SHP77 (cell line): ENCODE measurements at regions not wholly inside any gene's neighbourhood (a gene's known extent, or its start where the extent isn't known, plus 50 kb on each side); places are given as distances from the start of the nearest gene placed in this dataset.
A peak's percentile ranks its signal among the peaks of the same experiment; 100 is the strongest.
"Not testable (repeated sequence)": the region's sequence is repeated elsewhere in the genome, so short reads cannot be mapped to it uniquely, and the experiment has no call there.

ENCODE experiments used
- DNase-seq, 2 experiments: peaks; one replicate each; lab custom pipeline; 2025; lab: John Stamatoyannopoulos, UW

- not testable (repeated sequence) for DNase-seq
Measured at GRCh38 chr6:119726912-119727311, 377.4 kb upstream of the MAN1A1 start.

GRCh38 chr6:119726086-119726485 is 376.5 kb upstream of the MAN1A1 start:
- no peak for DNase-seq

- DNase-seq, result peak in 1 of 2 experiments; percentile 2
Measured at GRCh38 chr6:119720160-119720559, 370.6 kb upstream of the MAN1A1 start.

- no peak for DNase-seq
Measured at GRCh38 chr6:119717942-119718341, 368.4 kb upstream of the MAN1A1 start.

DNA sequence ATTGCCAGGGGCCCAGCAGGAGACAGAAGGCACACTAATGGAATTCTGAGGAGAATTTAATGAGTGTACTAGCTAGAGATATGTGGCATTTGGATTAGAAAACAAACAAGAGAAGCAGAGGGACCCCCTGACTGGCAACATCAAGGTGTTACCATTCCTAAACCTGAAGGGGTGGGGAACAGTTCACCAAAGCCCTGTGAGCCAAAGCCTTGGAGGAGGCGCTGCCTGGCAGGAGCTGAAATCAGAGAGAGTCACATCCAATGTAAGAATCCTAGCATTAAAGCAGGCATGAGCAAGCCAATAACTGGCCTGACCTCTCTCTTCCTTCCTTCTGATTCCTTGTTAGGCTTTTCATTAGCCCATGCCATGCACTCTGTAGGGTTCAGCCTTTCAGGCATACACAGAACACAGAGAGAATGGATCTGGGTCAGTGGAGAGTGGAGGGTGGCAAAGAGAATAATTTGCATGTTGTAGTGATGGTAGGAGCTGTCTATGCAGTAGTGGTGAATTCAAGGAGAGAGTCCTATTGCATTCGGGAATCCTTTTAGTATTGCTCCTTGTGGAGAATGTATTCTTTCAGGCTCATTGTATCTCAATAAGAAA is 367.2 kb upstream of the MAN1A1 start:
- no peak for DNase-seq

GRCh38 chr6:119713903-119714302 is 364.3 kb upstream of the MAN1A1 start:
- DNase-seq, result no peak

GRCh38 chr6:119686644-119687043 is 337.1 kb upstream of the MAN1A1 start:
- no peak for DNase-seq

DNA sequence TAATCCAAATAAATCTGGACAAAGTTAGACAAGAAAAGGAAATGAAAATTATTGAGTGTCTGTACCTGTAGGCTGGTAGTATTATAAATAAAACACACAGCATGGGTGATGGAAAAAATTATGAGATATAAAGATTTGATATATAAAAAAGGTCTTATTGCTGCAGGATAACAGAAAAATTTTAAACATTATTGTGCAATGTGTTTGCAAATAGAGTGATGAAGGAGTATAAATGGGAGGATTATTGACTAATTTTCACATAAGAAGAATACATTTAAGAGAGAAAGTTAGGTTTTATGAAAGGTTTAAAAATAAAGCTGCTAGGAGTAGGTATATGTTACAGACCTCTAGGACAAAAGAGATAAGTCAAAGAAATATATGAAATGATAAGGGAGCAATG is 336.7 kb upstream of the MAN1A1 start:
- no peak for DNase-seq

DNA sequence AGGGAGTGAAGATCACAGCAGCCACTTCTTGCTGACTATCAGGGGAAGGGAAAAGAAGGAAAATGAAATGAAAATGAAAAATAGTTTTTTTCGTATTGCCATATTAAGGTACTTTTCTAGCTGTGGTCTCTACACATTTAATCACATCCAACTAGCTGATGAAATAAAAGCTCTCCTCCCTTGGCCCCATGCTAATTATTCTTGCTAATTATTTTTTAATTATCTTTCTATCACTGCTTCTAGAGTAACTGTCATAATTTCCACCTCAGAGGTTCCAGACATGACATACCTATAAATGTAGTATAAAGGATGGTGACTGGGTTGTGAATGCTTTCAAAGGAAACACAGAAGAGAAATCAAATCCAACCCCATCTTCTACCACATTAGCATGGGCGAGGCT is 334.1 kb upstream of the MAN1A1 start:
- DNase-seq, result no peak

DNA sequence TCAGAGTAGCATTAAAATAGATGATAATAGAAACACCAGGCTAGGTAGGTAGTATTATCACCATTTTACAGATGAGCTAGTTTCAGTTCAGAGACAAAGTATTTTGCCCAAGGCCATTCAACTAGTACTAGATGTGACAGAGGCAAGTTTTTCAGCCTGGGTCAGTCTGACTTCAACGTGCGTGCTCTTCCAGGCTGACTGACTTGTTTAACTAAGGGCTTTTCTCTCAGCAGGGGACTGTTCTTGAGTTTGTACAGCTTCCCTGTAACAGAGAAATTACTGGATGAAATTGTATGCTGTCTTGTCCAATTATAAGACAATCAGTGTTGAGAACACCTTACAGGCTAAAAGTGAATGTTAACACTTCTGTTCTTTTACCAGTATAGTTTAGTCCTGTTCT is 333.5 kb upstream of the MAN1A1 start:
- no peak for DNase-seq

GRCh38 chr6:119678961-119679360 is 329.4 kb upstream of the MAN1A1 start:
- no peak for DNase-seq

GRCh38 chr6:119677384-119677783 is 327.8 kb upstream of the MAN1A1 start:
- DNase-seq, result no peak

DNA sequence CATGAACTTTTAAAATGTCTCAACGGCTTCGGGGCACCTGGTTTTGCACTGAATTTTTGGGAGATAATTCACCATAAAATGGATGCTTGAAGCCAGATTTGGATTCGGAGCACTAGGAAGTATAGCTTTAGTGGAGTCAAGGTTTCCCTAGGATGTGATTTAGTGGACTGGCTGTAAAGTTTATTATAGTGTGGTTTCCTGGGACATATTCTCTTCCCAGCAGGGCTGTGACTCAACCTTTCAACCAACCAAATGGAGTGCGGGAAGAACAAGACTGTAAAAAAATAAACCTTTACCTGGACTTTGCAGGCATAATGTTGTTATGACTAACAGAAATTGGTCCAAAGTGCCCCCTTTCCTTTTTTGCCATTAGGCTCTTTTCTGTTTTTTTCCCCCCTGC is 327.4 kb upstream of the MAN1A1 start:
- no peak for DNase-seq

DNA sequence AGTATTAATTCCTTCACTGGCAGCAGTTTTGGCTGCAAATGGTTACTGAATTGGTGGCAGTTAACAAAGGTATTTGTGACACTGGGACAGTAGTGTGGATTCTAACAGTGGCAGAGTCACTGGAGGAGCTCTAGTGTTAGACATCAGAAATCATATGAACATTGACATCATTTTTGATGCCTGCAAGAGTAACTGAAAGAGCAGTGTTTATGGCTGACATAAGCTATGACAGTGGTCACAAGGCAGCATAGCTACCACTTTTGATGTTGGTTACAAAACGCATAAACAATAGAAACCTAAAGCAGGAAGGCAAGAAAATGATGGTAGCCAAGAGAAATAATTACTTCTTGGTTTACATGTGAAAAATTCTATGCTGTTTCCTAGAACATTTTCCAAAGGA is 326.7 kb upstream of the MAN1A1 start:
- DNase-seq, result no peak

DNA sequence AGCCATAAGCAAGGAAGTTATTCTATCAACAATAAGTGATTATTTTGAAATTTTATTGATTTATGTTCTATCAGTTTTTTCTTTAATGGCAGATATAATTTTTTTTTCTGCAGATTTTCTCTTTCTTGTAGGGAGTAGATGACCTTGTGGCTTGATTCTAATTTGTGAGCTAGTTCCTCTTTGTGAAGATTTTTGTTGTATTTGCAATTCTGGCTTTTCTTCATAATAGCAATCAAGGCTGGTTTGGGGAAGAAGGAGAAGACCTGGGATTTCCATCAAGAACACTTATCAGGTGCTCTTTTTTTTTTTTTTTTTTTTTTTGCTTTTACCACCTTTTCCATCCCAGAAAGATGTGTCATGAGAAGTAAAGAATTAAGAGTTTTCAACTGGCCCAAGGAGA is 324.2 kb upstream of the MAN1A1 start:
- no peak for DNase-seq

GRCh38 chr6:119672725-119673124 is 323.2 kb upstream of the MAN1A1 start:
- no peak for DNase-seq

DNA sequence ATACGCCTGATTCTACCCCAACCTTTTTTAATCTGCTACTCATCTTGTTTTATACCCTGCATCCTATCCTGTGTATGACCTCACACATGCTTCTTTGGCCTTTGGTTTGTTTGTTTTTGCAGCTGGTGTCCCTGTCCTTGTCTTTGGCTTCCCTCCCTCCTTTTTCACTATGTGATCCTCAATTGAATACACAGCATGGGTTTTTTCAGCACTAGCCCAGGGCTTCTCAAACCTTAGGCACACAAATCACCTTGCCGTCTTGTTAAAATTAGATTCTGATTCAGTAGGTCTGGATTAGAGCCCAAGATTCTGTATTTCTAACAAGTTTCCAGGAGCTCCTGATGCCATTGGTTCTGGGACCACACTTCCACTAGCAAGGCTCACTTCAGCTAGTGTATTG is 321.5 kb upstream of the MAN1A1 start:
- peak; percentile 7 to 44 for DNase-seq

DNA sequence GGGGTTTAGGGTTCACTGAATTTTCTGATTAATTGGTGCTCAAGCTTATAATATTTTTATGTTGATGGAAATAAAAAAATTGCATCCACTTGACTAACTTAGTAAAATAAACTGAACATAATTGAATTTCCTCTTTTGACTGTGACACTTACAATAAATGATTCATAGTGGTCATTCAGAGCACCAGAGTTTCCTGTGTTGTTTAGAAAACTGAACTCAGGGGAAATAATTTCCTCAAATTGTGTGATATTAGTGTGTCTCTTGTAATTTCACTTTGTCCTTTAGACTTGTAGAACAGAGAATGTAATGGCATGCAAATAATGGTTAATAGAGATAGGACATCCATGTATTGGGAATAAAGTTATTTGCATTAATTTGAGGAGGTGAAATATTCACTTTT is 319.7 kb upstream of the MAN1A1 start:
- DNase-seq, result no peak

GRCh38 chr6:119665432-119665831 is 315.9 kb upstream of the MAN1A1 start:
- not testable (repeated sequence) for DNase-seq

- no peak for DNase-seq
Measured at GRCh38 chr6:119661628-119662027, 312.1 kb upstream of the MAN1A1 start.

DNA sequence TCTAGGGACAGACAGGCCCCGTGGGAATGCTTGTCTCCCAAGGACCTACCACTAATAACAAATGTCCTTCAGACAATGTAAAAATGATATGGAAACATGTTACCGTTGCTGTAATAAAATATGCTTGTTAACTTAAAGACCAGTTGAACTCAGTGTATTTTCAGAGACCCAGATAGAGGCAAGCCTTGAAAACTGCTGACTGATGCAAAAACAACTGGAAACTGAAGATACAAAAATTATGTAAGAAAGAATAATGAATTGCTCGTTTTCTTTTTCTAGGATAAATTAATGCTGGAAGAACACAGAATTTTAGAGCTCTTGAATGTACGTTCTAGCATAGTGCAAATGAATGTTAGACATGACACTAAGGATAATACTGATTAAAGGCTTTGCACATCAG is 311.5 kb upstream of the MAN1A1 start:
- no peak for DNase-seq

DNA sequence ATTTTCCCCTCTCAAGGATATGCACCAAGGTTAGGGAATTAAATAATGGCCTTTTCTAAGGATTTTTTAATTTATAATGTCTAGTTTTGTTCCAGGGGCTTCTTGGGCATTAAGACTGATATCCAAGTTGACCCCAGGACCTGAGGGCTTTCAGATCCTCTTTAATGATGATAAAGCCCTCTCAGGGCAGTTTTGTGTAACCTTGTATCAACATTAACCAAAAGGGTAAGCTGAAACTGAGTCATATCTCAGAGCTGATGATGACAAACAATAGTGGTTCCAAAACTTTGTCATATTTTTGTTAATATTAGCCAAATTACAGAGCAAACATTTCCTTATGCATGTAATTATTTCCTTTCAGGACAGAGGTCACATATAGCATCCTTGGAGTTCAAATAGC is 309.4 kb upstream of the MAN1A1 start:
- no peak for DNase-seq

- no peak for DNase-seq
Measured at GRCh38 chr6:119655124-119655523, 305.6 kb upstream of the MAN1A1 start.

GRCh38 chr6:119653329-119653728 is 303.8 kb upstream of the MAN1A1 start:
- DNase-seq, result no peak

- DNase-seq, result no peak
Measured at GRCh38 chr6:119649531-119649930, 300.0 kb upstream of the MAN1A1 start.
